ENCODE measurements at regions not wholly inside any gene's neighbourhood (a gene's known extent, or its start where the extent isn't known, plus 50 kb on each side); places are given as distances from the start of the nearest gene placed in this dataset.

GRCh38 chr3:87175732-87176131, 51.4 kb upstream of the CHMP2B start:
- in situ Hi-C loops (cut with HindIII; ENCODE audit: low sequenced_read_pairs) = no loop called here
- no peak for DNase-seq (ENCODE audit: low read depth)
- TF ChIP-seq CTCF (IDR thresholded peaks at IDR 0.05; ENCODE audit: low read depth, low read length, missing control alignments) = no peak
- no peak overlapping the region for H3K4me3 ChIP-seq (ENCODE audit: low read depth, low read length)

- in situ Hi-C loops (cut with HindIII; ENCODE audit: low sequenced_read_pairs) = no loop called here
- H3K4me3 ChIP-seq (ENCODE audit: low read depth, low read length) = no peak overlapping the region
- no peak for TF ChIP-seq CTCF (IDR thresholded peaks at IDR 0.05; ENCODE audit: low read depth, low read length, missing control alignments)
- no peak for DNase-seq (ENCODE audit: low read depth)
Observed at GRCh38 chr3:87173776-87174175, 53.3 kb upstream of the CHMP2B start.

- no peak for DNase-seq (ENCODE audit: low read depth)
- H3K4me3 ChIP-seq (ENCODE audit: low read depth, low read length) = no peak overlapping the region
- no peak for TF ChIP-seq CTCF (IDR thresholded peaks at IDR 0.05; ENCODE audit: low read depth, low read length, missing control alignments)
- in situ Hi-C loops (cut with HindIII; ENCODE audit: low sequenced_read_pairs) = no loop called here
Observed at GRCh38 chr3:87173071-87173470, 54.0 kb upstream of the CHMP2B start.

- peak overlapping the region; percentile 27 for H3K4me3 ChIP-seq (ENCODE audit: low read depth, low read length)
- TF ChIP-seq CTCF (IDR thresholded peaks at IDR 0.05; ENCODE audit: low read depth, low read length, missing control alignments) = peak; percentile 65
- DNase-seq (ENCODE audit: low read depth) = peak; percentile 37
- in situ Hi-C loops (cut with HindIII; ENCODE audit: low sequenced_read_pairs) = no loop called here
Observed at GRCh38 chr3:87167628-87168456, 59.3 kb upstream of the CHMP2B start.

- no peak for DNase-seq (ENCODE audit: low read depth)
- H3K4me3 ChIP-seq (ENCODE audit: low read depth, low read length) = no peak overlapping the region
- TF ChIP-seq CTCF (IDR thresholded peaks at IDR 0.05; ENCODE audit: low read depth, low read length, missing control alignments) = no peak
- in situ Hi-C loops (cut with HindIII; ENCODE audit: low sequenced_read_pairs) = no loop called here
Observed at GRCh38 chr3:87164245-87164644, 62.9 kb upstream of the CHMP2B start.

GRCh38 chr3:87161851-87162250, 65.3 kb upstream of the CHMP2B start:
- H3K4me3 ChIP-seq (ENCODE audit: low read depth, low read length) = no peak overlapping the region
- TF ChIP-seq CTCF (IDR thresholded peaks at IDR 0.05; ENCODE audit: low read depth, low read length, missing control alignments) = no peak
- in situ Hi-C loops (cut with HindIII; ENCODE audit: low sequenced_read_pairs) = no loop called here
- DNase-seq (ENCODE audit: low read depth) = no peak

Data from astrocyte of the cerebellum (primary cell).